Upper lobe of left lung (tissue), 6 donors: ENCODE measurements at regions not wholly inside any gene's neighbourhood (a gene's known extent, or its start where the extent isn't known, plus 50 kb on each side); places are given as distances from the start of the nearest gene placed in this dataset.
"Not testable (repeated sequence)": the region's sequence is repeated elsewhere in the genome, so short reads cannot be mapped to it uniquely, and the experiment has no call there.

Source experiments
- ATAC-seq, 2 donors: fragments of 200-7000 bp; cut with Tn5 transposase; one replicate each; pipeline ENCODE4 v1.9.1; 2022; ENCODE audit warnings: mild to moderate bottlenecking in 2 of 2, moderate library complexity in 2 of 2; ENCODE audit not compliant: low FRiP score in 2 of 2
- DNase-seq, 2 donors: peaks; one replicate each; pipeline ENCODE4 v3.0.0-alpha.2; 2019 to 2020
- H3K27ac ChIP-seq, 4 donors: fragments of 200-600 bp; sonication (generic); one replicate each; pipeline ENCODE4 v1.5.1; 2016 to 2019
- H3K27me3 ChIP-seq, 4 donors: fragments of 200-600 bp; sonication (generic); one replicate each; pipeline ENCODE4 v1.5.1; 2017 to 2019
- H3K36me3 ChIP-seq, 4 donors: fragments of 200-600 bp; sonication (generic); one replicate each; pipeline ENCODE4 v1.5.1; 2016 to 2019
- H3K4me1 ChIP-seq, 4 donors: fragments of 200-600 bp; sonication (generic); one replicate each; pipeline ENCODE4 v1.5.1; 2018 to 2019
- H3K4me3 ChIP-seq, 4 donors: fragments of 200-600 bp; sonication (generic); one replicate each; pipeline ENCODE4 v1.5.1; 2017 to 2019; ENCODE audit warnings: mild to moderate bottlenecking in 2 of 4, moderate library complexity in 1 of 4
- H3K9me3 ChIP-seq, 4 donors: fragments of 200-600 bp; sonication (generic); one replicate each; pipeline ENCODE4 v1.5.1; 2018 to 2019
- CTCF ChIP-seq, 6 experiments: fragments of 450-650 bp in 4 of 6; fragments of 200-600 bp in 2 of 6; sonication (generic) in 2 of 6; IDR thresholded peaks; one replicate each; pipeline ENCODE4 v1.5.1; 2016 to 2019; ENCODE audit warnings: antibody characterized with exemption in 6 of 6
- EP300 ChIP-seq, 4 donors: sonication (generic); formaldehyde crosslinking; IDR thresholded peaks; one replicate each; pipeline ENCODE4 v1.5.1; 2017; ENCODE audit warnings: antibody characterized with exemption in 4 of 4, control low read depth in 2 of 4
- POLR2A ChIP-seq, 4 donors: fragments of 450-650 bp; IDR thresholded peaks; one replicate each; pipeline ENCODE4 v1.5.1; 2016 to 2017; ENCODE audit warnings: antibody characterized with exemption in 4 of 4, mild to moderate bottlenecking in 2 of 4
- POLR2AphosphoS5 ChIP-seq, 2 donors: sonication (generic); formaldehyde crosslinking; IDR thresholded peaks; one replicate each; pipeline ENCODE4 v1.5.1; 2017; ENCODE audit warnings: antibody characterized with exemption in 2 of 2
- WGBS, 2 donors: methylation state at CpG; one replicate each; pipeline ENCODE4 v1.1.5; 2017 to 2018; 5-methylcytosine and 5-hydroxymethylcytosine counted together
- donor health status: DM: no; HTN: no; CAD: no; lungs with moderate emphysema.
- donor health status: DM: no; HTN: yes; CAD: no; lungs with severe emphysema.

- DNase-seq (peak in 1 of 2 donors; percentile 51), ATAC-seq (peak in 1 of 2 donors; percentile 47)
- no peaks in the 10 kb centered on the region for H3K27me3 ChIP-seq
- peak overlapping the region in 3 of 4 donors; percentile 3 to 35 (median 28) for H3K27ac ChIP-seq
- no peaks in the 10 kb centered on the region for H3K9me3 ChIP-seq
- H3K4me3 ChIP-seq: no peak overlapping the region
- 28 to 40% methylated on average over 3 of the region's 3 CpGs for WGBS, 2 donors
- no peaks in the 10 kb centered on the region for H3K36me3 ChIP-seq
- peaks cover 11 to 24% (median 19%) of the 10 kb centered on the region in 4 donors for H3K4me1 ChIP-seq
- TF ChIP-seq POLR2AphosphoS5 (IDR thresholded peaks at IDR 0.05) (no peak), EP300 (IDR thresholded peaks at IDR 0.05) (no peak), CTCF (IDR thresholded peaks at IDR 0.05) (no peak), POLR2A (IDR thresholded peaks at IDR 0.05) (no peak)
Measured at GRCh38 chr4:81723927-81724587, 252.3 kb upstream of the RASGEF1B start.

GRCh38 chr4:81723019-81723884 is 251.5 kb upstream of the RASGEF1B start:
- no peak for TF ChIP-seq EP300 (IDR thresholded peaks at IDR 0.05)
- no peak for TF ChIP-seq POLR2AphosphoS5 (IDR thresholded peaks at IDR 0.05)
- TF ChIP-seq POLR2A (IDR thresholded peaks at IDR 0.05): no peak
- TF ChIP-seq CTCF (IDR thresholded peaks at IDR 0.05): no peak
- no peak for DNase-seq
- H3K36me3 ChIP-seq: no peaks in the 10 kb centered on the region
- H3K4me1 ChIP-seq: peaks cover 11 to 24% (median 19%) of the 10 kb centered on the region in 4 donors
- WGBS, 2 donors: 56 to 58% methylated on average over 3 of the region's 3 CpGs
- no peak overlapping the region for H3K4me3 ChIP-seq
- peak overlapping the region in 1 of 4 donors; percentile 28 for H3K27ac ChIP-seq
- ATAC-seq: peak in 1 of 2 donors; percentile 81
- H3K27me3 ChIP-seq: no peaks in the 10 kb centered on the region
- no peaks in the 10 kb centered on the region for H3K9me3 ChIP-seq

- ATAC-seq (peak; percentile 37 to 51), DNase-seq (no peak)
- no peaks in the 10 kb centered on the region for H3K36me3 ChIP-seq
- peaks cover 11 to 24% (median 19%) of the 10 kb centered on the region in 4 donors for H3K4me1 ChIP-seq
- H3K9me3 ChIP-seq: no peaks in the 10 kb centered on the region
- TF ChIP-seq EP300 (IDR thresholded peaks at IDR 0.05) (no peak), POLR2AphosphoS5 (IDR thresholded peaks at IDR 0.05) (no peak), POLR2A (IDR thresholded peaks at IDR 0.05) (no peak), CTCF (IDR thresholded peaks at IDR 0.05) (no peak)
- H3K27me3 ChIP-seq: no peaks in the 10 kb centered on the region
- no peak overlapping the region for H3K27ac ChIP-seq
- 63 to 70% methylated on average over 9 of the region's 9 CpGs for WGBS, 2 donors
- H3K4me3 ChIP-seq: no peak overlapping the region
Measured at GRCh38 chr4:81722290-81722851, 250.7 kb upstream of the RASGEF1B start.

- 71 to 90% methylated on average over 3 to 5 of the region's 5 CpGs for WGBS, 2 donors
- TF ChIP-seq POLR2A (IDR thresholded peaks at IDR 0.05) (no peak), EP300 (IDR thresholded peaks at IDR 0.05) (no peak), CTCF (IDR thresholded peaks at IDR 0.05) (no peak)
- Histone ChIP-seq H3K27me3 (no peaks in the 10 kb centered on the region), H3K4me3 (no peak overlapping the region), H3K4me1 (peaks cover 0 to 8% (median 2%) of the 10 kb centered on the region in 4 donors), H3K9me3 (no peaks in the 10 kb centered on the region), H3K27ac (no peak overlapping the region), H3K36me3 (no peaks in the 10 kb centered on the region)
- ATAC-seq: no peak
- DNase-seq: no peak
Measured at GRCh38 chr4:81715757-81716156, 244.1 kb upstream of the RASGEF1B start.

- not testable (repeated sequence) for H3K9me3 ChIP-seq, H3K4me3 ChIP-seq, H3K27me3 ChIP-seq, H3K36me3 ChIP-seq, H3K27ac ChIP-seq, DNase-seq, ATAC-seq, H3K4me1 ChIP-seq
- 23 to 55% methylated on average over 3 to 8 of the region's 8 CpGs for WGBS, 2 donors
Measured at GRCh38 chr4:81715357-81715756, 243.7 kb upstream of the RASGEF1B start.
